ENCODE measurements at regions not wholly inside any gene's neighbourhood (a gene's known extent, or its start where the extent isn't known, plus 50 kb on each side); places are given as distances from the start of the nearest gene placed in this dataset.

GRCh38 chr6:4250645-4251044 is 115.3 kb upstream of the ECI2 start:
- no peak for TF ChIP-seq CTCF (conservative IDR thresholded peaks at IDR 0.05; ENCODE audit: low read depth in 2 of 2)
- TF ChIP-seq EZH2 (IDR thresholded peaks at IDR 0.05; ENCODE audit: low read depth, unreplicated experiment), result no peak
- no peak for TF ChIP-seq POLR2AphosphoS5 (IDR thresholded peaks at IDR 0.05; ENCODE audit: low read depth)
- TF ChIP-seq ETS1 (IDR thresholded peaks at IDR 0.05), result no peak
- no peak for TF ChIP-seq REST (IDR thresholded peaks at IDR 0.05; ENCODE audit: unreplicated experiment)
- no peak for TF ChIP-seq EZH2phosphoT487 (IDR thresholded peaks at IDR 0.05; ENCODE audit: unreplicated experiment)
- no peak for TF ChIP-seq ZNF331 (CRISPR knock-in tag; IDR thresholded peaks at IDR 0.05; ENCODE audit: low read depth)

All from GM23338 (cell line).